Left lung (tissue), 4 donors: ENCODE measurements at regions not wholly inside any gene's neighbourhood (a gene's known extent, or its start where the extent isn't known, plus 50 kb on each side); places are given as distances from the start of the nearest gene placed in this dataset.

Source experiments
- ATAC-seq: fragments of 200-7000 bp; cut with Tn5 transposase; one replicate; pipeline ENCODE4 v1.9.1; 2020; ENCODE audit warnings: moderate library complexity
- DNase-seq, 4 donors: peaks; one replicate each; pipeline ENCODE4 v3.0.0-alpha.2; 2013 to 2020
- H3K27ac ChIP-seq, 2 donors: fragments of 200-600 bp; sonication (generic) in 1 of 2; one replicate each; pipeline versions ENCODE4 v1.5.0 to v1.8.0; 2020 to 2021
- H3K27me3 ChIP-seq, 2 donors: fragments of 200-600 bp; sonication (generic) in 1 of 2; one replicate each; pipeline versions ENCODE4 v1.5.0 to v1.8.0; 2020 to 2021
- H3K36me3 ChIP-seq, 2 donors: fragments of 200-600 bp; sonication (generic) in 1 of 2; one replicate each; pipeline versions ENCODE4 v1.5.0 to v1.8.0; 2020 to 2021
- H3K4me1 ChIP-seq, 2 donors: fragments of 200-600 bp; one replicate each; pipeline ENCODE4 v1.8.0; 2021
- H3K4me3 ChIP-seq, 2 donors: fragments of 200-600 bp; sonication (generic) in 1 of 2; one replicate each; pipeline versions ENCODE4 v1.5.0 to v1.8.0; 2020 to 2021; ENCODE audit warnings: mild to moderate bottlenecking in 1 of 2
- H3K9me3 ChIP-seq, 2 donors: fragments of 200-600 bp; sonication (generic) in 1 of 2; one replicate each; pipeline versions ENCODE4 v1.5.0 to v1.8.0; 2020 to 2021
- intact Hi-C, 2 donors: fragments of 100-400 bp; cut with DNase I; formaldehyde crosslinking; loops; one replicate each; pipeline versions ENCODE4 v1.11.2 to v1.14.2; 2022
- TF ChIP-seq, protein P1 (sequence below), 2 donors: fragments of 200-600 bp; sonication (generic) in 1 of 2; IDR thresholded peaks; one replicate each; pipeline versions ENCODE4 v1.5.0 to v1.8.0; 2021; ENCODE audit warnings: antibody characterized with exemption in 2 of 2
- donor health status: DM: no; HTN: yes; CAD: no.
- donor health status: DM: no; HTN: no; CAD: no.

DNA sequence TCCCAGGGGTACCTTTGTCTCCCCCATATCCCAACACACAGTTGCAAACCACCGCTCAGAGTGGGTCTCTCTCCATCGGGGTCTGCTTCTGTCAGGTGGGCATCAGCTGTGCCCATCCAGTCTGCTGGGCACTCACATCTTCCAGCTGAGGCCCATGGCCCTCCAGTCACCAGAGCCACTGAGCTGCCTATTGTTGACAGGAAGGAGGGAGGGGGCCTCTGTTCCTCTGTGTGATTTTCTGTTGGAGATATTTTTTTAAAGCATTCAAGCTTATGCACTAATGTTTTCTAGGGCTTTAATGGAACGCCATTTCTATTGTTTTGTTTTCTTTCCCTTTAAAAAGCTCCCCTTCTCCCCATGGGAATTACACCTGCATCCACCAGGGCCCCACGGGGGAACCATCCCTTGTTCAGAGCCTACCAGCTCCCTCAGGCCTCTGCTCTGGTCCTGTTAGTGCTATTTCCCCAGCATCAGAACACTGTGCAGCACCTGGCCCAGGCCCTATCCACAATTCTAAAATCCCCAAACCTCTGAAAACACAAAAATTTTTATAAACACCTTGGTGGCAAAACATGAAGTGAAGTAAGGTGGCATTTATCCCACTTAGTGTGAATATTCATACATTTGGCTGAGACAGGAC is 326.2 kb downstream of the CD83 start:
- no peak overlapping the region for H3K4me3 ChIP-seq
- ATAC-seq (no peak), DNase-seq (no peak)
- peaks cover 0 to 5% of the 10 kb centered on the region in 2 donors for H3K27me3 ChIP-seq
- H3K4me1 ChIP-seq = no peaks in the 10 kb centered on the region
- no peak overlapping the region for H3K27ac ChIP-seq
- H3K36me3 ChIP-seq = no peaks in the 10 kb centered on the region
- TF ChIP-seq, protein P1, sequence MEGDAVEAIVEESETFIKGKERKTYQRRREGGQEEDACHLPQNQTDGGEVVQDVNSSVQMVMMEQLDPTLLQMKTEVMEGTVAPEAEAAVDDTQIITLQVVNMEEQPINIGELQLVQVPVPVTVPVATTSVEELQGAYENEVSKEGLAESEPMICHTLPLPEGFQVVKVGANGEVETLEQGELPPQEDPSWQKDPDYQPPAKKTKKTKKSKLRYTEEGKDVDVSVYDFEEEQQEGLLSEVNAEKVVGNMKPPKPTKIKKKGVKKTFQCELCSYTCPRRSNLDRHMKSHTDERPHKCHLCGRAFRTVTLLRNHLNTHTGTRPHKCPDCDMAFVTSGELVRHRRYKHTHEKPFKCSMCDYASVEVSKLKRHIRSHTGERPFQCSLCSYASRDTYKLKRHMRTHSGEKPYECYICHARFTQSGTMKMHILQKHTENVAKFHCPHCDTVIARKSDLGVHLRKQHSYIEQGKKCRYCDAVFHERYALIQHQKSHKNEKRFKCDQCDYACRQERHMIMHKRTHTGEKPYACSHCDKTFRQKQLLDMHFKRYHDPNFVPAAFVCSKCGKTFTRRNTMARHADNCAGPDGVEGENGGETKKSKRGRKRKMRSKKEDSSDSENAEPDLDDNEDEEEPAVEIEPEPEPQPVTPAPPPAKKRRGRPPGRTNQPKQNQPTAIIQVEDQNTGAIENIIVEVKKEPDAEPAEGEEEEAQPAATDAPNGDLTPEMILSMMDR (IDR thresholded peaks at IDR 0.05) = no peak
- no peaks in the 10 kb centered on the region for H3K9me3 ChIP-seq
- intact Hi-C loops = no loop called here

DNA sequence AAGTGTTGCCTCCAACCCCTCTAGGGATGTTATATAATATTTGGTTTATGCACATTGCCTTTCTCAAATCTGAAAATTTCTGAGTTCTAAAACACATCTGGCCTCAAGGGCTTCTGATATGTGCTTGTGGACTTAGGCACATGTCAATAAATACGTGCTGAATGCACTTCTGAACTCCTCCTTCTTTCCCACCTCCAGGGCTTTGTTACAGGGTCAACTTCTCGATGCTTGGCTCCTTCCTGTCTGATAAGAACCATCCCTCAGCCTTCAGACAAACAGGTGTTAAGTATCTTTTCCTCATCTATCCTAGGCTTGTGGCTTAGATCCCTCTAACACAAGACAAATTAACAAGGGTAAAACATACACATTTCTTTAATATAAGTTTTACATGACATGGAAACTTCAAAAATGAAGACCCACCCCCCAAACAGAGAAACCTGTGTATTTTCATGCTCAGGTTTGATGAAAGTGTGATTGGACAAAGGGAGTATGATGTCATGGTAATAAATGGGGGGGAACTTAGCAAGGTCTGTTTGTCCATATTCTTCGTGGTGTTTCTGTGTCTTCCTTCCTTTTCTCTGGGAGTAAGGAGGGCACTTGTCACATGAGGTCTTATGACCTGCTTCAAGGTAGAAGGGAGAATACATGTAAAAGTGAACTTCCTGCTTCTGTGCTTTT is 326.9 kb downstream of the CD83 start:
- H3K36me3 ChIP-seq = no peaks in the 10 kb centered on the region
- H3K27ac ChIP-seq = no peak overlapping the region
- peaks cover 0 to 5% of the 10 kb centered on the region in 2 donors for H3K27me3 ChIP-seq
- no peak overlapping the region for H3K4me3 ChIP-seq
- intact Hi-C loops = no loop called here
- no peak for DNase-seq
- H3K9me3 ChIP-seq = no peaks in the 10 kb centered on the region
- TF ChIP-seq, protein P1 (IDR thresholded peaks at IDR 0.05) = no peak
- H3K4me1 ChIP-seq = no peaks in the 10 kb centered on the region
- no peak for ATAC-seq

DNA sequence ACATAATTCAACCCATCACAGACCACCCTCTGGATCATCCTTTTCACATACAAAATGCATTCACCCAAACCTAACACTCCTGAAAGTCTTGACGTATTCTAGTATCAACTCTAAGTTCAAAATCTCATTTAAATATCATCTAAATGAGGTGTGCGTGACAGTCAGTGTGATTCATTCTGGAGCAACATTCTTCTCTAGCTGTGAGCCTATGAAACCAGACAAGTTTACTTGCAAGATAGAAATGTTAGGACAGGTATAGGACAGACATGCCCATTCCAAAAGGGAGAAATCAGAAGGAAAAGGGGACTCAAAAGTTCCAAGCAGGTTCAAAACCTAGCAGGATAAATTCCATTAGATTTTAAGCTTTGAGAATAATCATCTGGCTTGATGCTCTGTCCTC is 329.7 kb downstream of the CD83 start:
- Histone ChIP-seq H3K36me3 (no peaks in the 10 kb centered on the region), H3K4me3 (no peak overlapping the region), H3K27me3 (no peaks in the 10 kb centered on the region), H3K27ac (no peak overlapping the region), H3K9me3 (no peaks in the 10 kb centered on the region), H3K4me1 (no peaks in the 10 kb centered on the region)
- intact Hi-C loops = no loop called here
- DNase-seq = no peak
- ATAC-seq = no peak
- TF ChIP-seq, protein P1 (IDR thresholded peaks at IDR 0.05) = no peak

DNA sequence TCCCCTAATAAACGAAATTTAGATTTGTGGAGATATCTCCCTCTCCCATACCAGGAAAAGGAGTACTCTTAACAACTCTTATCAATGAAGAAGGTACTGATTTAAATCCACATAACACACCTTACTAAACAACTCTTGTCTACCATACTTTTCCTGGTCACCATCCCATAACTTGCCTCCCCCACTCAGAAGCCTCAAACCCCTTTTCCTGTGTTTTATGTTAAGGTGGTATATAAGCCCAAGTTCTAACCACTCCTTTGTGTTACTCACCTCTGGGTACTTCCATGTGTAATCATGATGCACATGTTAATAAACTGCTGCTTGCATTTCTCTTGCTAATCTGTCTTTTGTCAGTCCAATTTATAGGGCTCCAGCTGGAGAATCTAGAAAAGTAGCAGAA is 330.7 kb downstream of the CD83 start:
- Histone ChIP-seq H3K9me3 (no peaks in the 10 kb centered on the region), H3K4me3 (no peak overlapping the region), H3K4me1 (no peaks in the 10 kb centered on the region), H3K36me3 (no peaks in the 10 kb centered on the region), H3K27ac (no peak overlapping the region), H3K27me3 (peaks cover 0 to 2% of the 10 kb centered on the region in 2 donors)
- TF ChIP-seq, protein P1 (IDR thresholded peaks at IDR 0.05) = no peak
- no peak for ATAC-seq
- intact Hi-C loops = no loop called here
- no peak for DNase-seq

DNA sequence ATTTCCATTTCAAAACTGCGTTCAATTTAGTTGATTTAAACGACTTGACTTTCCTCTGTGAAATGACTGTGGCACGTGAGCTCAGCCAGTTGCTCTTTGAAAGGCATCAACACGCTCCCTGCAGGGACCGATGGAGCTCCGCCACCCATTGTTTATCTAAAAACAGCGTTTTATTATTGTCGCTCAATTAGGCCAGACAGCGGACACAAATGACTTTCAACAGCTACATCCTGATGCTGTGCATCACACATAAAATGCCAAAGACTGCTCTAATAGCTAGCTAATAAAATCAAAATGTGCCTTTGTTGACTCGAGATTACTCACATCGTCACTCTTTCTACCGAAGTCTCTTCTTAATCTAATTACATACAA is 332.5 kb downstream of the CD83 start:
- no peaks in the 10 kb centered on the region for H3K36me3 ChIP-seq
- H3K4me1 ChIP-seq = no peaks in the 10 kb centered on the region
- no peak overlapping the region for H3K27ac ChIP-seq
- intact Hi-C loops = no loop called here
- ATAC-seq (no peak), DNase-seq (no peak)
- H3K9me3 ChIP-seq = no peaks in the 10 kb centered on the region
- TF ChIP-seq, protein P1 (IDR thresholded peaks at IDR 0.05) = no peak
- H3K27me3 ChIP-seq = peaks cover 0 to 5% of the 10 kb centered on the region in 2 donors
- H3K4me3 ChIP-seq = no peak overlapping the region
